ENCODE measurements at regions not wholly inside any gene's neighbourhood (a gene's known extent, or its start where the extent isn't known, plus 50 kb on each side); places are given as distances from the start of the nearest gene placed in this dataset.

DNA sequence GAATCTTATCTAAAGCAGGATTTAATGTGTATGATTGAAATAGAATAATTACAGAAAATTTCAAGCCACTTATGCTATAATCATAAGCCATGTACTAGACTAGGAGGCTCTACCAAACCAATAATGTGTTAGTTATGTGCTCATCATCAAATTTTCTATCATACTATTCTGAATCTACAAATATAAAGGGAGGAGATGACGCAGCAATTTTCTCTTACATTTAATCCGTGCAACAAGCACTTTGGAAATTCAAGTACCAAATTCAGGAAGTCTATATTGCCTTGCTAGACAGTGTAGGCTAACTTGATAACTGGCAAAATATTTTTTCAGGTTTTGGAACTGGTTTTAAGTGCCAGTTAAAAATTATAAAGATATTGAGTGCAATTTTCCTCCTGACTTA, 283.5 kb downstream of the C4orf33 start:
- TF ChIP-seq CTCF (IDR thresholded peaks at IDR 0.05 in 2 of 3, conservative IDR thresholded peaks at IDR 0.05 in 1 of 3; ENCODE audit: insufficient read depth in 2 of 3, low read depth in 1 of 3, low read length in 3 of 3): no peak
- no peak for TF ChIP-seq POLR2A (conservative IDR thresholded peaks at IDR 0.05)
- TF ChIP-seq ZNF780A (CRISPR knock-in tag; IDR thresholded peaks at IDR 0.05): no peak
- no peak for TF ChIP-seq NR3C1 (CRISPR knock-in tag; IDR thresholded peaks at IDR 0.05)
- no peak for TF ChIP-seq MTA1 (IDR thresholded peaks at IDR 0.05; ENCODE audit: borderline replicate concordance)
- TF ChIP-seq, protein P1, sequence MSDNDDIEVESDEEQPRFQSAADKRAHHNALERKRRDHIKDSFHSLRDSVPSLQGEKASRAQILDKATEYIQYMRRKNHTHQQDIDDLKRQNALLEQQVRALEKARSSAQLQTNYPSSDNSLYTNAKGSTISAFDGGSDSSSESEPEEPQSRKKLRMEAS (CRISPR knock-in tag; IDR thresholded peaks at IDR 0.05): no peak
- TF ChIP-seq ZFX (CRISPR knock-in tag; IDR thresholded peaks at IDR 0.05): no peak
- no peak for TF ChIP-seq POLR2AphosphoS5 (IDR thresholded peaks at IDR 0.05; ENCODE audit: control insufficient read depth, insufficient read depth, low read depth, low read length)
- no peak for TF ChIP-seq TARDBP (IDR thresholded peaks at IDR 0.05)
- no peak for TF ChIP-seq RBM39 (optimal IDR thresholded peaks at IDR 0.05; ENCODE audit: low read depth, low read length)
- TF ChIP-seq ZNF76 (CRISPR knock-in tag; IDR thresholded peaks at IDR 0.05; ENCODE audit: borderline replicate concordance): no peak
- TF ChIP-seq PCBP1 (IDR thresholded peaks at IDR 0.05; ENCODE audit: low read depth, low read length, poor library complexity, severe bottlenecking): no peak
- no peak for TF ChIP-seq EHMT2 (IDR thresholded peaks at IDR 0.05)
